Omental fat pad (tissue), 3 donors: ENCODE measurements at regions not wholly inside any gene's neighbourhood (a gene's known extent, or its start where the extent isn't known, plus 50 kb on each side); places are given as distances from the start of the nearest gene placed in this dataset. TPM values are rescaled to one million over a fixed set of nuclear protein-coding genes. Genes with fewer than 3 reads are reported as not detected.
A peak's percentile ranks its signal among the peaks of the same experiment; 100 is the strongest.

Experiments
- ATAC-seq: fragments of 150-250 bp; one replicate; pipeline ENCODE4 v1.9.1; 2016; ENCODE audit warnings: mild to moderate bottlenecking, moderate library complexity; ENCODE audit not compliant: low FRiP score
- DNase-seq: peaks from one replicate; pipeline ENCODE4 v3.0.0-alpha.2; 2019; ENCODE audit warnings: low spot score
- CTCF ChIP-seq, 3 donors: fragments of 450-650 bp; IDR thresholded peaks; one replicate each; pipeline ENCODE4 v1.5.1; 2016 to 2017; ENCODE audit warnings: antibody characterized with exemption in 3 of 3, mild to moderate bottlenecking in 3 of 3, moderate library complexity in 2 of 3
- small RNA-seq: library from RNA; depleted of rRNA; stranded (forward); fragments of <200 nt; gene quantifications from one replicate; pipeline ENCODE3, GENCODE V24; 2016

DNA sequence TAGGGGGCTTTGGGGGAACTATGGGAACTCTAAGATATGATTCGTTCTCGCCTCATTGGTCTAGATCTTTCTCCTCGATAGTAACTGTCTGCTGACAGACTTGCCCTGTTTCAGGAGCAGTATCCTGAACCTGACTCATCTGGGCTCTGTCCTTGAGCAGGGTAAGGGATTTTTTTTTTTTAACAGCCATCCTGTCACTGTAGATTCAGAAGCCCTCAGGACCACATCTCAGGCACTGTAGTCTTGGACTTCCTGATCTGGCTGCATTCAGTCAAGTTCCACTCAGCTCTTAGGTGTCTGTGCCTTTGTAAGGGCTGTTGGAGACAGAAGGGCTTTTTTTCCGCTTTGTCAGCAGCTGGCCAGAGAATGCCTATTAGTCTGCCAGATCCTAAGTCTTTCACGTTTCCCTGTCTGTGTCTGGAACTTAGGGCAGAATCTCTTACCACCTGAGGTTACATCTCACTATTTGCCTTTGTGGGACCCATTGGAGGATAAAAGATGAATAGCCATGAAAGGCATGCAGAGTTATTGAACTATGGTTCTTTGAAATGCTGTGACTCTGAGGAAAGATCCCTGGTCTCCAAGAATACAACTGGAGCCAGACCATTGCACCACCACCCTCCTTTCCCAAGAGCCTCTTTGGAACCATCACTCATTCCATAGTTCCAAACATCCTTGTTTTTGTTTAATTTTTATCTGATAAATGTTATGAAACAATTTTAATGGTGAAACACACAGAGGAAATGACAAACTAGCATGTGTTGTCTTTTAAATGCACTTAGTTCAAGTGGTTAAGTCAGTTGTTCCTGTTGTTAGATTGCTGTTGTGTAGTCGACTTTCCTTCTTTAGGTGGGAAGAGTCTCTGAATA lies 49.7 kb upstream of the MACF1 start:
- no peak for TF ChIP-seq CTCF (IDR thresholded peaks at IDR 0.05)
- DNase-seq (no peak), ATAC-seq (peak; percentile 45)

Small RNA genes in the stretch of these regions (small RNA-seq; reads per million reads assigned to genes)
- gene RNA5SP44: not detected
- not detected for gene RNU6-608P
